ENCODE measurements at regions not wholly inside any gene's neighbourhood (a gene's known extent, or its start where the extent isn't known, plus 50 kb on each side); places are given as distances from the start of the nearest gene placed in this dataset.

DNA sequence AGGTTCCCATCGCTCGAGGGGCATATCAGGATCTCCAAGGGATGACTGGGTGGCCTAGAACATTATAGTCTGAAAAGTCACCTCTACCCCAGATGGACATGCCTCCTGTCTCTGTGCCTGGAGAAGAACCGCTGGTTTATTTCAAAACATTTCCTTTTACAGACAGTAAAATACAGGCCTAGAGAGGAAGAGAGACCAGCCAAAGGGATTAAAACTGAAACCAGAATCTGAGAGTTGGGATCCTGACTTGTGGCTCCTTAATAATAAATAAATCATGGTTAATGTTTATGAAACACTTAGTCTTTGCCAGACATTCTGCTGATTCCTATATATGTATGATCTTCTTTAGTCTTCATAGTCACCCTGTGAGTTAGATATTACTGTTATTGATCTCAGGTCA is 153.7 kb downstream of the DDX1 start:
- TF ChIP-seq CTCF (IDR thresholded peaks at IDR 0.05) = no peak
- H3K9me3 Mint-ChIP-seq = peaks cover 20% of the 10 kb centered on the region
- peaks cover 2% of the 10 kb centered on the region for H3K27me3 Mint-ChIP-seq (ENCODE audit: low read depth, poor library complexity)
- peaks cover 14% of the 10 kb centered on the region for H3K36me3 Mint-ChIP-seq (ENCODE audit: low read depth)
- no peak overlapping the region for H3K4me3 Mint-ChIP-seq
- peaks cover 55% of the 10 kb centered on the region for H3K4me1 Mint-ChIP-seq
- no peak for DNase-seq
- peak overlapping the region; percentile 60 for H3K27ac Mint-ChIP-seq

DNA sequence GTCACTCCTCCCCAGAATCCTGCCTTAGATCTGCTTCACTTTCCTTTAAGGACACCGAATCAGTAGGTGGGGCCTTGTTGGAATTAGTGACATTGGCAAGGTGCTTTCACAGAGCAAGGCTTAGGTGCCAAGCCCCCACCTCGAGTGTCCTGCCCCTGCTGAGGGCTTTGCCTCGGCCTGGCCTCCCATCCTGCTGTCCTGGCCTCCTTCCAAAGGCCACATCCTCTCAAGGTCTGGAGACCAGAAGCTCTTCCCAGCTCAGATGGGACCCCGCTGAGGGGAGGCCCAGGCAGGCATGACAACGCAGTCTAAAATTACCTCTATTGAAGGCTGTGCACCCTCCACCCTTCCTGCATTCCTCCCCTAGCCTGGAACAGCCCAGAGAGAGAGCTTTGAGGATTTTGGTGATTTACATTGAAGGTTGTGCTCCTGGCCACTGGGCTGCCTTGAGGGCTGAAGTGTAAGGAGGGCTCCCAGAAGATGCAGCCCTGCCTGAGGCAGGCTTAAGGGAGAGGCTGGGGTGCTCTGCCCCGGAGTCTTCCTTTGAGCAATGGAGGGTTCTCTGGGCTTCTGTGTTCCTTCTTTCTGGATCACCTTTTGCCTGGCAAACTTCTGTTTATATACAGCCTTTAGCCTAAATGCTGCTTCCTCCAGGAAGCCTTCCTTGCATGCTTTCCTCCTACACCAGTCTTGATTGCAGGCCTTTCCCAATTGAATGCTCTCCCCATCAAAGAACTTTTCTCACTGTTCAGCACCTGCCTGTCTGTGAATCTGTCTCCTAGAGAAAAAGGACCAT is 154.4 kb downstream of the DDX1 start:
- H3K4me1 Mint-ChIP-seq = peaks cover 63% of the 10 kb centered on the region
- no peak for DNase-seq
- H3K36me3 Mint-ChIP-seq (ENCODE audit: low read depth) = peaks cover 8% of the 10 kb centered on the region
- H3K27ac Mint-ChIP-seq = no peak overlapping the region
- TF ChIP-seq CTCF (IDR thresholded peaks at IDR 0.05) = no peak
- no peak overlapping the region for H3K4me3 Mint-ChIP-seq
- H3K9me3 Mint-ChIP-seq = peaks cover 12% of the 10 kb centered on the region
- peaks cover 2% of the 10 kb centered on the region for H3K27me3 Mint-ChIP-seq (ENCODE audit: low read depth, poor library complexity)

DNA sequence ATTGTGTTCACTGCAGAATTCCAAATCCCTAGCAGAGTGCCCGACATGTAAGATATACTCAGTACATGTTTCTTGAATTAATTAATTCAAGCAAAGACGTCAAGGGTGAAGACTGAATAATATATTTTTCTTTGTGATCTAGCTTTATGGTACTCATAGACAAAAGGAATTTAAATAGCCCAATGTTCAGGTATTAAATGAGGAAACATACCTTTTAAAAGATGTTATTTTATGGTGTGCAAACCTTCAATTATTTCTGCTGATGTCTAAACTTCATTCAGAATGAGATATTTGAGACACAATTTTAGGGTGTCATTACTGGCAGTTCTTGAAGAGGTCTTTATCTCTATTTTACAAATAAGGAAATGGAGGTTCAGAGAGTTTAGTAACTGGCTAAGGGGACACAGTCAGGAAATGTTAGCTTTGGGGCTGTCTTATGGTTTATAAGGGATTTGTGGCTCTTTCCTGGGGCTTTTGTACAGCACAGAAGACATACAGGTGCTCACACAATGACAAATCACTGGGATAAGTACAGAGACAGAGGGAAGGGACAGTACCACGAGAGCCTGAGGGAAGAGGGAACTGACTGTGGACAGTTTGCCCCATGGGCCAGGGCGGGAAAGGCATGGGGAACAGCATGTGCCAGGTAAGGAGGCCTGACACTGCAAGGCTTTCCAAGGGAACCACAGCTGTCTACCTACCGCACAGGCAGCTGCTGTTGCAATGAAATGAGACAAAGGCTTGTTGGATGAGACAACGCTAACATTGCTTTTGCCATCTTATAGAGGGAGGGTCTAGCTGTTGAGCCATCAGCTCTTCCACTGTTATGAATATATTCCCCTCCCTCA is 155.3 kb downstream of the DDX1 start:
- peaks cover 5% of the 10 kb centered on the region for H3K9me3 Mint-ChIP-seq
- H3K27ac Mint-ChIP-seq = peak overlapping the region; percentile 98
- TF ChIP-seq CTCF (IDR thresholded peaks at IDR 0.05) = no peak
- no peak overlapping the region for H3K4me3 Mint-ChIP-seq
- H3K27me3 Mint-ChIP-seq (ENCODE audit: low read depth, poor library complexity) = peaks cover 9% of the 10 kb centered on the region
- no peak for DNase-seq
- peaks cover 67% of the 10 kb centered on the region for H3K4me1 Mint-ChIP-seq
- no peaks in the 10 kb centered on the region for H3K36me3 Mint-ChIP-seq (ENCODE audit: low read depth)

GRCh38 chr2:15747603-15748471 is 156.2 kb downstream of the DDX1 start:
- Mint-ChIP-seq H3K4me3 (no peak overlapping the region), H3K9me3 (no peaks in the 10 kb centered on the region), H3K4me1 (peaks cover 73% of the 10 kb centered on the region), H3K27me3 (ENCODE audit: low read depth, poor library complexity) (peaks cover 12% of the 10 kb centered on the region), H3K36me3 (ENCODE audit: low read depth) (no peaks in the 10 kb centered on the region), H3K27ac (peak overlapping the region; percentile 98)
- TF ChIP-seq CTCF (IDR thresholded peaks at IDR 0.05) = no peak
- DNase-seq = peak; percentile 58

DNA sequence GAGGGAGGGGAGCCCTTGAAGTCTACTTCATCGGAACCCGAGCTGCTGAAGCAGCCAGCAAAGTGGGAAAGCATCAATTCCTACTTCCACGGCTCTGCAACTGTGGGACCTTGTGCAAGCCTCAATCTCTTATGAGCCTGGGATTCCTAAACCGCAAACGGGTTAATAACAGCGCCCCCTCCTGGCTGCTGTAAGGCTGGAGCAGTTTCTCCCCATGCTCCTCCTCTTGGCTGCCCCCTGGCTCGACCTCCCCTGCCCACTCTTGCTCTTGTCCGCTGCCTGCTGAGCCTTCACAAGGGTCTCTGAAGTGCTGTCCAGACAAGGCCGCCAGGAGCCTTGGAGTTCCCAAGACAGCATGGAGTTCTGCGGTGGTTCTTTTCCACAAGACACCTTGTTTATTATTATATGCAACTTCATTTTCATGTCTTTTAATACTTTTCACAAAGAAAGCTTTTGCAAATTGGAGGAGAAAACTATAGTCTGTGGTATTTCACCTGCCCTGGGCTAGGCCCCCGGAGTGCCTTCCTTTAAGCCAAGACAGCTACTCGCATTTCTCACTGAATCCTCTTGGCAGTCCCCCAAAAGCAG is 157.2 kb downstream of the DDX1 start:
- Mint-ChIP-seq H3K36me3 (ENCODE audit: low read depth) (no peaks in the 10 kb centered on the region), H3K9me3 (no peaks in the 10 kb centered on the region), H3K4me1 (peaks cover 73% of the 10 kb centered on the region), H3K4me3 (no peak overlapping the region), H3K27me3 (ENCODE audit: low read depth, poor library complexity) (peaks cover 12% of the 10 kb centered on the region), H3K27ac (peak overlapping the region; percentile 79)
- TF ChIP-seq CTCF (IDR thresholded peaks at IDR 0.05) = peak; percentile 50
- peak; percentile 66 for DNase-seq
